GM23338 (cell line): ENCODE measurements at regions not wholly inside any gene's neighbourhood (a gene's known extent, or its start where the extent isn't known, plus 50 kb on each side); places are given as distances from the start of the nearest gene placed in this dataset.

Source experiments
- ATAC-seq: fragments of 200-7000 bp; cut with Tn5 transposase; 3 replicates; pipeline ENCODE4 v1.9.1; 2020
- DNase-seq: peaks from one replicate; pipeline ENCODE4 v3.0.0-alpha.2; 2015; ENCODE audit warnings: low spot score
- H2AFZ ChIP-seq: fragments of 200-600 bp; sonication (generic); 2 replicates; pipeline ENCODE4 v1.8.0; 2016; ENCODE audit warnings: antibody characterized with exemption, mild to moderate bottlenecking, moderate library complexity
- H3F3A ChIP-seq: fragments of 200-600 bp; sonication (generic); replicated peaks from 2 replicates; pipeline ENCODE4 v1.8.0; 2017; ENCODE audit warnings: antibody characterized with exemption, mixed run types, low read depth
- H3K27ac ChIP-seq: fragments of 200-600 bp; sonication (generic); 2 replicates; pipeline ENCODE4 v1.6.1; 2016; ENCODE audit warnings: low read depth
- H3K27me3 ChIP-seq: fragments of 200-600 bp; sonication (generic); 2 replicates; pipeline ENCODE4 v1.8.0; 2016; ENCODE audit warnings: mild to moderate bottlenecking, mixed run types, moderate library complexity; ENCODE audit not compliant: insufficient read depth
- H3K36me3 ChIP-seq: fragments of 200-600 bp; sonication (generic); 2 replicates; pipeline ENCODE4 v1.8.0; 2016; ENCODE audit warnings: mild to moderate bottlenecking; ENCODE audit not compliant: insufficient read depth
- H3K4me1 ChIP-seq: fragments of 200-600 bp; sonication (generic); 2 replicates; pipeline ENCODE4 v1.8.0; 2016; ENCODE audit warnings: mild to moderate bottlenecking, moderate library complexity; ENCODE audit not compliant: insufficient read depth
- H3K4me2 ChIP-seq: fragments of 200-600 bp; sonication (generic); 2 replicates; pipeline ENCODE4 v1.7.1; 2017; ENCODE audit warnings: mixed run types
- H3K4me3 ChIP-seq: fragments of 200-600 bp; sonication (generic); 2 replicates; pipeline ENCODE4 v1.6.1; 2016; ENCODE audit warnings: mixed run types
- H3K79me2 ChIP-seq: fragments of 200-600 bp; sonication (generic); replicated peaks from 2 replicates; pipeline ENCODE4 v1.8.0; 2017; ENCODE audit warnings: mild to moderate bottlenecking; ENCODE audit not compliant: insufficient read depth
- H3K9me2 ChIP-seq: fragments of 200-600 bp; sonication (generic); 2 replicates; pipeline ENCODE4 v1.8.0; 2017; ENCODE audit not compliant: insufficient read depth
- H4K20me1 ChIP-seq: fragments of 200-600 bp; sonication (generic); replicated peaks from 2 replicates; pipeline ENCODE4 v1.8.0; 2017; ENCODE audit warnings: mild to moderate bottlenecking; ENCODE audit not compliant: insufficient read depth
- H3K27ac Mint-ChIP-seq: 2 replicates; pipeline ENCODE4 v1.8.0; 2020; ENCODE audit warnings: inconsistent platforms, mild to moderate bottlenecking, moderate library complexity, mixed read lengths
- H3K27me3 Mint-ChIP-seq: 3 replicates; pipeline ENCODE4 v1.8.0; 2022; ENCODE audit warnings: low read depth, mild to moderate bottlenecking, moderate library complexity, mixed read lengths, inconsistent platforms; ENCODE audit not compliant: insufficient read depth, poor library complexity
- H3K36me3 Mint-ChIP-seq: 3 replicates; pipeline ENCODE4 v1.8.0; 2021; ENCODE audit warnings: low read depth, mild to moderate bottlenecking, inconsistent platforms, moderate library complexity, mixed read lengths
- H3K4me1 Mint-ChIP-seq: 3 replicates; pipeline ENCODE4 v1.8.0; 2020; ENCODE audit warnings: mild to moderate bottlenecking, inconsistent platforms, mixed read lengths
- H3K4me3 Mint-ChIP-seq: 3 replicates; pipeline ENCODE4 v1.8.0; 2021; ENCODE audit warnings: moderate library complexity, mild to moderate bottlenecking, inconsistent platforms, mixed read lengths
- H3K9me3 Mint-ChIP-seq: 3 replicates; pipeline ENCODE4 v1.8.0; 2020; ENCODE audit warnings: moderate library complexity, mild to moderate bottlenecking, inconsistent platforms, mixed read lengths
- CREB1 ChIP-seq: fragments of 250-450 bp; sonication (Bioruptor Pico); IDR thresholded peaks from 2 replicates; pipeline ENCODE4 v1.5.0; 2020; ENCODE audit warnings: low read depth, mild to moderate bottlenecking, moderate library complexity
- EZH2 ChIP-seq: fragments of 200-600 bp; sonication (generic); IDR thresholded peaks from one replicate; pipeline ENCODE4 v1.8.0; 2017; ENCODE audit warnings: antibody characterized with exemption, mild to moderate bottlenecking, low read depth; ENCODE audit not compliant: unreplicated experiment
- EZH2phosphoT487 ChIP-seq: fragments of 200-600 bp; sonication (generic); IDR thresholded peaks from one replicate; pipeline ENCODE4 v1.8.1; 2018; ENCODE audit warnings: antibody characterized with exemption; ENCODE audit not compliant: unreplicated experiment
- JUNB ChIP-seq: IDR thresholded peaks from one replicate; pipeline ENCODE4 v1.6.1; 2016; ENCODE audit warnings: antibody characterized with exemption; ENCODE audit not compliant: unreplicated experiment
- POLR2AphosphoS5 ChIP-seq: IDR thresholded peaks from 2 replicates; pipeline ENCODE4 v1.6.1; 2016; ENCODE audit warnings: antibody characterized with exemption, low read depth
- STAT1 ChIP-seq: IDR thresholded peaks from one replicate; pipeline ENCODE4 v1.6.1; 2016; ENCODE audit warnings: antibody characterized with exemption; ENCODE audit not compliant: unreplicated experiment
- ZNF331 ChIP-seq: fragments of 250-450 bp; sonication (Bioruptor Pico); IDR thresholded peaks from 2 replicates; pipeline ENCODE4 v1.5.0; 2020; ENCODE audit warnings: low read depth, mild to moderate bottlenecking, moderate library complexity
- TF ChIP-seq, protein P1 (sequence below): IDR thresholded peaks from one replicate; pipeline ENCODE4 v1.6.1; 2018; ENCODE audit warnings: antibody characterized with exemption; ENCODE audit not compliant: unreplicated experiment
- TF ChIP-seq, protein P2 (sequence below): fragments of 250-450 bp; sonication (Bioruptor Pico); IDR thresholded peaks from 2 replicates; pipeline ENCODE4 v1.5.0; 2020; ENCODE audit warnings: mild to moderate bottlenecking, moderate library complexity

GRCh38 chr16:29182501-29182900 lies 197.6 kb downstream of the LAT start:
- Histone ChIP-seq H3K4me1 (no peaks in the 10 kb centered on the region), H3K9me2 (no peaks in the 10 kb centered on the region), H3K27ac (no peak overlapping the region), H2AFZ (no peak overlapping the region), H3K36me3 (no peaks in the 10 kb centered on the region), H4K20me1 (no peaks in the 10 kb centered on the region), H3K27me3 (no peaks in the 10 kb centered on the region), H3K4me2 (no peak overlapping the region), H3K79me2 (no peaks in the 10 kb centered on the region), H3F3A (no peaks in the 10 kb centered on the region), H3K4me3 (no peak overlapping the region)
- no peaks in the 10 kb centered on the region; the same call in 2 of the 3 replicates for H3K36me3 Mint-ChIP-seq
- H3K4me1 Mint-ChIP-seq, result no peaks in the 10 kb centered on the region
- no peak for DNase-seq
- TF ChIP-seq EZH2, result no peak
- no peak for TF ChIP-seq CREB1 (CRISPR knock-in tag)
- no peak for TF ChIP-seq STAT1
- TF ChIP-seq, protein P1, sequence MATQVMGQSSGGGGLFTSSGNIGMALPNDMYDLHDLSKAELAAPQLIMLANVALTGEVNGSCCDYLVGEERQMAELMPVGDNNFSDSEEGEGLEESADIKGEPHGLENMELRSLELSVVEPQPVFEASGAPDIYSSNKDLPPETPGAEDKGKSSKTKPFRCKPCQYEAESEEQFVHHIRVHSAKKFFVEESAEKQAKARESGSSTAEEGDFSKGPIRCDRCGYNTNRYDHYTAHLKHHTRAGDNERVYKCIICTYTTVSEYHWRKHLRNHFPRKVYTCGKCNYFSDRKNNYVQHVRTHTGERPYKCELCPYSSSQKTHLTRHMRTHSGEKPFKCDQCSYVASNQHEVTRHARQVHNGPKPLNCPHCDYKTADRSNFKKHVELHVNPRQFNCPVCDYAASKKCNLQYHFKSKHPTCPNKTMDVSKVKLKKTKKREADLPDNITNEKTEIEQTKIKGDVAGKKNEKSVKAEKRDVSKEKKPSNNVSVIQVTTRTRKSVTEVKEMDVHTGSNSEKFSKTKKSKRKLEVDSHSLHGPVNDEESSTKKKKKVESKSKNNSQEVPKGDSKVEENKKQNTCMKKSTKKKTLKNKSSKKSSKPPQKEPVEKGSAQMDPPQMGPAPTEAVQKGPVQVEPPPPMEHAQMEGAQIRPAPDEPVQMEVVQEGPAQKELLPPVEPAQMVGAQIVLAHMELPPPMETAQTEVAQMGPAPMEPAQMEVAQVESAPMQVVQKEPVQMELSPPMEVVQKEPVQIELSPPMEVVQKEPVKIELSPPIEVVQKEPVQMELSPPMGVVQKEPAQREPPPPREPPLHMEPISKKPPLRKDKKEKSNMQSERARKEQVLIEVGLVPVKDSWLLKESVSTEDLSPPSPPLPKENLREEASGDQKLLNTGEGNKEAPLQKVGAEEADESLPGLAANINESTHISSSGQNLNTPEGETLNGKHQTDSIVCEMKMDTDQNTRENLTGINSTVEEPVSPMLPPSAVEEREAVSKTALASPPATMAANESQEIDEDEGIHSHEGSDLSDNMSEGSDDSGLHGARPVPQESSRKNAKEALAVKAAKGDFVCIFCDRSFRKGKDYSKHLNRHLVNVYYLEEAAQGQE, result no peak
- TF ChIP-seq JUNB, result no peak
- TF ChIP-seq, protein P2, sequence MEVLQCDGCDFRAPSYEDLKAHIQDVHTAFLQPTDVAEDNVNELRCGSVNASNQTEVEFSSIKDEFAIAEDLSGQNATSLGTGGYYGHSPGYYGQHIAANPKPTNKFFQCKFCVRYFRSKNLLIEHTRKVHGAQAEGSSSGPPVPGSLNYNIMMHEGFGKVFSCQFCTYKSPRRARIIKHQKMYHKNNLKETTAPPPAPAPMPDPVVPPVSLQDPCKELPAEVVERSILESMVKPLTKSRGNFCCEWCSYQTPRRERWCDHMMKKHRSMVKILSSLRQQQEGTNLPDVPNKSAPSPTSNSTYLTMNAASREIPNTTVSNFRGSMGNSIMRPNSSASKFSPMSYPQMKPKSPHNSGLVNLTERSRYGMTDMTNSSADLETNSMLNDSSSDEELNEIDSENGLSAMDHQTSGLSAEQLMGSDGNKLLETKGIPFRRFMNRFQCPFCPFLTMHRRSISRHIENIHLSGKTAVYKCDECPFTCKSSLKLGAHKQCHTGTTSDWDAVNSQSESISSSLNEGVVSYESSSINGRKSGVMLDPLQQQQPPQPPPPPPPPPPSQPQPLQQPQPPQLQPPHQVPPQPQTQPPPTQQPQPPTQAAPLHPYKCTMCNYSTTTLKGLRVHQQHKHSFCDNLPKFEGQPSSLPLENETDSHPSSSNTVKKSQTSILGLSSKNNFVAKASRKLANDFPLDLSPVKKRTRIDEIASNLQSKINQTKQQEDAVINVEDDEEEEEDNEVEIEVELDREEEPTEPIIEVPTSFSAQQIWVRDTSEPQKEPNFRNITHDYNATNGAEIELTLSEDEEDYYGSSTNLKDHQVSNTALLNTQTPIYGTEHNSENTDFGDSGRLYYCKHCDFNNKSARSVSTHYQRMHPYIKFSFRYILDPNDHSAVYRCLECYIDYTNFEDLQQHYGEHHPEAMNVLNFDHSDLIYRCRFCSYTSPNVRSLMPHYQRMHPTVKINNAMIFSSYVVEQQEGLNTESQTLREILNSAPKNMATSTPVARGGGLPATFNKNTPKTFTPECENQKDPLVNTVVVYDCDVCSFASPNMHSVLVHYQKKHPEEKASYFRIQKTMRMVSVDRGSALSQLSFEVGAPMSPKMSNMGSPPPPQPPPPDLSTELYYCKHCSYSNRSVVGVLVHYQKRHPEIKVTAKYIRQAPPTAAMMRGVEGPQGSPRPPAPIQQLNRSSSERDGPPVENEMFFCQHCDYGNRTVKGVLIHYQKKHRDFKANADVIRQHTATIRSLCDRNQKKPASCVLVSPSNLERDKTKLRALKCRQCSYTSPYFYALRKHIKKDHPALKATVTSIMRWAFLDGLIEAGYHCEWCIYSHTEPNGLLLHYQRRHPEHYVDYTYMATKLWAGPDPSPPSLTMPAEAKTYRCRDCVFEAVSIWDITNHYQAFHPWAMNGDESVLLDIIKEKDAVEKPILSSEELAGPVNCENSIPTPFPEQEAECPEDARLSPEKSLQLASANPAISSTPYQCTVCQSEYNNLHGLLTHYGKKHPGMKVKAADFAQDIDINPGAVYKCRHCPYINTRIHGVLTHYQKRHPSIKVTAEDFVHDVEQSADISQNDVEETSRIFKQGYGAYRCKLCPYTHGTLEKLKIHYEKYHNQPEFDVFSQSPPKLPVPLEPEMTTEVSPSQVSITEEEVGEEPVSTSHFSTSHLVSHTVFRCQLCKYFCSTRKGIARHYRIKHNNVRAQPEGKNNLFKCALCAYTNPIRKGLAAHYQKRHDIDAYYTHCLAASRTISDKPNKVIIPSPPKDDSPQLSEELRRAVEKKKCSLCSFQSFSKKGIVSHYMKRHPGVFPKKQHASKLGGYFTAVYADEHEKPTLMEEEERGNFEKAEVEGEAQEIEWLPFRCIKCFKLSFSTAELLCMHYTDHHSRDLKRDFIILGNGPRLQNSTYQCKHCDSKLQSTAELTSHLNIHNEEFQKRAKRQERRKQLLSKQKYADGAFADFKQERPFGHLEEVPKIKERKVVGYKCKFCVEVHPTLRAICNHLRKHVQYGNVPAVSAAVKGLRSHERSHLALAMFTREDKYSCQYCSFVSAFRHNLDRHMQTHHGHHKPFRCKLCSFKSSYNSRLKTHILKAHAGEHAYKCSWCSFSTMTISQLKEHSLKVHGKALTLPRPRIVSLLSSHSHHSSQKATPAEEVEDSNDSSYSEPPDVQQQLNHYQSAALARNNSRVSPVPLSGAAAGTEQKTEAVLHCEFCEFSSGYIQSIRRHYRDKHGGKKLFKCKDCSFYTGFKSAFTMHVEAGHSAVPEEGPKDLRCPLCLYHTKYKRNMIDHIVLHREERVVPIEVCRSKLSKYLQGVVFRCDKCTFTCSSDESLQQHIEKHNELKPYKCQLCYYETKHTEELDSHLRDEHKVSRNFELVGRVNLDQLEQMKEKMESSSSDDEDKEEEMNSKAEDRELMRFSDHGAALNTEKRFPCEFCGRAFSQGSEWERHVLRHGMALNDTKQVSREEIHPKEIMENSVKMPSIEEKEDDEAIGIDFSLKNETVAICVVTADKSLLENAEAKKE, result no peak
- TF ChIP-seq EZH2phosphoT487, result no peak
- TF ChIP-seq POLR2AphosphoS5, result no peak
- TF ChIP-seq ZNF331 (CRISPR knock-in tag), result no peak
- H3K27me3 Mint-ChIP-seq, result peaks cover 2% of the 10 kb centered on the region
- H3K27ac Mint-ChIP-seq, result no peak overlapping the region
- ATAC-seq, result no peak
- no peak overlapping the region for H3K4me3 Mint-ChIP-seq
- H3K9me3 Mint-ChIP-seq, result no peaks in the 10 kb centered on the region
